ENCODE measurements at regions not wholly inside any gene's neighbourhood (a gene's known extent, or its start where the extent isn't known, plus 50 kb on each side); places are given as distances from the start of the nearest gene placed in this dataset.

- TF ChIP-seq CTCF (IDR thresholded peaks at IDR 0.05): no peak
- no peak for TF ChIP-seq POLR2AphosphoS5 (IDR thresholded peaks at IDR 0.05)
- no peak for TF ChIP-seq POLR2A (IDR thresholded peaks at IDR 0.05)
- no peak for TF ChIP-seq EP300 (IDR thresholded peaks at IDR 0.05)
Observed at GRCh38 chr14:28952666-28953065, 186.1 kb downstream of the FOXG1 start.

Measured in suprapubic skin (tissue), 4 donors.